ENCODE measurements at regions not wholly inside any gene's neighbourhood (a gene's known extent, or its start where the extent isn't known, plus 50 kb on each side); places are given as distances from the start of the nearest gene placed in this dataset.

DNA sequence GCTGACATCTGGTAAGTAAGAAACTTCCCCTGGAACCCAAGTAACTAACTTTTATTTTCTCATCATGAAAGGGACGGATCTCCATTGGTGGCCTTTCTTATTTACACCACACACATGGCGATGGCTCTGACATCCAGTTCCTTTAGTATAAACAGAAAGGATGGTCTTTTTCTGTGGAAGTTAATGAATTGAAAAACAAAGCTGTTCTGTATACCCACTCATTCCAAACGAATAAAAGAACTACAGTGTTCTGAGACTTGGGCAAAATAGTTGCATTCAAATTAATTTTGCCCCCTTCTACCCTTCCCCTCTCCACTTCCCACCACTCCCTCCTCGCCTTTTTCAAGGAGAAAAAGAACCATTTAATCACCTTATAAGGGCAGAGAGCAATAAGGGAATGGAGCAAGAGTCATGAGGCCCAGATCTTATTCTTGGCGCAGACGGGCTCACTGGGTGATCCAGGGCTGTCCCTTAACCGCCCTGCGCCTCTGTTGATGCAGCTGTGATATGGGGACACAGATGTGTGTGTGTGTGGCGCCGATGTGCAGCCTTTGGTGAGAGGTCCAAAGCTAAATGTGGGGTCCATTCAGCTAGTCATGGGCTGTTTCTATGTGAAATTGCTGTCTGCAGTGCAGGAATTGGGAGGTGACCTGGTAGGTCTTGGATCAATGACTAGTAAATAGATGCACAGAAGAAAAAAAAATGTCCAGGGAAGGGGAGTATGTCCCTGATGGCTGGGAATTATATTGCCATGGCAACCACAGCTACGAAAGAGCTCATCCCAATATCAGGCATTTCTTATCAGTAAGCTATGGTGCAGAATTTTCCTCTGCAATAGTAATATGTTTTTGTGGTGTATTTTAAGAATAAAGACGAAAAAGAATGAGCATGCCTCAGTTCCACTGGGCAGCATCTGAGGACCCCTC, 141.5 kb upstream of the ERCC6L2 start:
- no peak for DNase-seq (ENCODE audit: extremely low read depth, low read depth)

DNA sequence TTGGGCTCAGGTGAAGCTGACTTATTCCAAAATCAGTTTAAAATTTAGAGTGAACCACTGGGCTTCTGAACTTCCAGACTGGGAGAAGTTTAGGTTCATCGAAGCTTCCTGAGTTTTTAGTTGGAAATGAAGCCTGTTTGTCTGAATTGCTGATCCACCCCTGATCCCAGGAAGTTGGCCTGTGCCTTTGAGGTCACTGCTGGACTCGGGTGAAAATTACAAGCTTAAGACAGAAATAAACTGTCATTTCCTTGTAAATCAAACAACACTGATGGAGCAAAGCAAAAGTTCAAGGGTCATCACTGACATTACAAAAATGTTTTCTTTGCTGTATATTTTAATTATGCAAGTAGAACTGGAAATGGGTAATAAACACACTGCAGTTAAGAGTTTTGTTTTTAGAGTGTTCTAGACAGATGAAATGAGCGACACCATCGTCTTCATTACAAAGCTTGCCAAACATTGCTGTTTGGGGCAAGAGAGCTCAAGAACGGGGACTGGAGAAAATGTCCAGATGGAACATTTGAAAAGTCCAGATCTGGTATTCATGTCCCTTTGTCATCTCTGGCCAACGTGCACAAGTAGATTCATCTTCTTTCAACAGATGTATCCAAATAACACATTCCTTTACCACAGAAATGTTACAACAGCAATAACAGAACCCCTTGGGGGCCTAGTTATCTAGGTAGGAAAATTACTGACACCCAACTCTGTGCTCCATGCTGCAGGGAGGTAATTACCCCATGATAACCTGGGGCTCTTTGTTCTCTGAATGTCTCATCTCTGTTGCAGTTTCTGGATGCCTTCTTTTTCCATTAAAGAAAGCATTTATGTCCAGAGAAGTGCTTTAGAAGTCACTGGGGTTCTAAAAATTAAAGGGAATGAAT, 142.4 kb upstream of the ERCC6L2 start:
- no peak for DNase-seq (ENCODE audit: extremely low read depth, low read depth)

DNA sequence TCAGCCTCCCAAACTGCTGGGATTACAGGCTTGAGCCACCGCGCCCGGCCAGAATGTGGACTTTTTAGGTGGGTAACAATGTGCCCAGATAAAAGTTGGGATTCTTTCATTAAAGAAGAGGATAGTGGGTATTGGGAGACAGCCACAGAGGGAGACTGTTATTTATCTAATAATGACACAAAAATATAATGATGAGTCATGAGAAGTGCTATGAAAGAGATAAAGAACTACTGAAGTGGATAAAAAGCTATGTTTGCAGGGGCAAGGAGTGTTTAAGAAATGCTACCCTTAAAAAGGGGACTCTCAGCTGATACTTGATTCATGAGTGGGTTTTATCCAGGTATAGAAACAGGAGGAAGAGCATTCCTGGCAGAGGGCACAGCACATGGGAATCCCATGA, 143.6 kb upstream of the ERCC6L2 start:
- no peak for DNase-seq (ENCODE audit: extremely low read depth, low read depth)

DNA sequence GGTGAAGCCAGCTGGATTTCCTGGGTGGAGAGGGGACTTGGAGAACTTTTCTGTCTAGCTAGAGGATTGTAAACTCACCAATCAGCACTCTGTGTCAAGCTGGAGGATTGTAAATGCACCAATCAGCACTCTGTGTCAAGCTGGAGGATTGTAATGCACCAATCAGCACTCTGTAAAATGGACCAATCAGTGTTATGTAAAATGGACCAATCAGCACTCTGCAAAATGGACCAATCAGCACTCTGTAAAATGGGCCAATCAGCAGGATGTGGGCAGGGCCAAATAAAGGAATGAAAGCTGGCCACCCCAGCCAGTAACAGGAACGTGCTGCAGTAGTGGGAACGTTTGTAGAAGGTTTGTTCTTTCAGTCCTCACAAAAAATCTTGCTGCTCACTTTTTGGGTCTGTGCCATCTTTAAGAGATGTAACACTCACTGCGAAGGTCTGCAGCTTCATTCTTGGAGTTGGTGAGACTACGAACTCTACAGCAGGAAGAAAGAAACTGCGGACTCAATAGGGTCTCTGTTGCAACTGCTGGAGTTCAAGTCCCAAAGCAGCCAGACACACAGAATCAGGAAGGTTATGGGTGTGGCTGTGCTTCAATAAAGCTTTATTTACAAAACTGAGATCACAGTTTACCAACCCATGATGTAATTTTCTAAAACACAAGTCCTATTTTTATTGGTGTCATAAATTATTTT, 145.7 kb upstream of the ERCC6L2 start:
- DNase-seq (ENCODE audit: extremely low read depth, low read depth): no peak

DNA sequence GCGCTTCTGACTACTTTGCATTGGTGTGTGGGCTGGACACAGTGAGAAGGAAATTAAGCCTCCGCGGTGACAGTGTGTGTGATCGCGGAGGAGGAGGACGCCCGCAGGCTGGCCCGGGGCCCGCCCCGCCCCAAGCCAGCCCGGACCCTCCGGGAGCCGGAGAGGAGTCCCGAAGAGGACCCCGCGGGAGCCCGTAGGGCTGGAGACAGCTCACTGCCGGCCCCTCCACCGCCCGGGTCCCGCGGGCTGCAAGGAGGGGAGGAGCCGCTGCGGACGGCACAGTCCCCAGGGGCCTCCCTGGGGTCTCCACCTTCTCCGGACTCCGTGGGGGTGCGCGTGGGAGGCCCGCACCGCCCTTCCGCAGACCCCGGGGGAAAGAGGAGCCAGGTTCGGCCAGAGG, 146.4 kb upstream of the ERCC6L2 start:
- DNase-seq (ENCODE audit: extremely low read depth, low read depth): no peak

DNA sequence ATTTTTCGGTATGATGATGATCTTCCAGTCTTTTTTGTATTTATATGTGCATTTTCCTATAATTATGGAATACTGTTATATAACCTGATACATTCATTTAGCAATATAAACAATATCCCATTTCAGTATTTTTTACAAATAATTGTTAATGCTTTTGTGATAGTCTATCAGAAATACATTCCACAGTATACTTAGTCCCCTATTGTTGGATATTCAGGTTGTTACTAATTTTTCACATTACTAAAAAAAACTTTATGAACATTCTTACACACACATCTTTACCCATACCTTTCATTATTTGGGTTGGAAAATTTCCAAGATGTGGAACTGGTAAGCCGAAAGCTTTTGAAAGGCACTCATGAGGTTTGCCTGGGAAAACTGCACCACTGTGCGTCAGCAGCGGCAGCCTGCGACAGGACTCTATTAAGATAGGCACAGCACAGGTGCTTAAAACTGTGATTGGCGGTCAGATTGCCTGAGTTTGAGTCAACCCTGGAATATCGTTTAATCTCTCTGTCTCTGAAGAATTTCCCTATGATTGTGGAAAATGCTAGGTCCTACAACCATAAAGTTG, 147.5 kb upstream of the ERCC6L2 start:
- no peak for DNase-seq (ENCODE audit: extremely low read depth, low read depth)

DNA sequence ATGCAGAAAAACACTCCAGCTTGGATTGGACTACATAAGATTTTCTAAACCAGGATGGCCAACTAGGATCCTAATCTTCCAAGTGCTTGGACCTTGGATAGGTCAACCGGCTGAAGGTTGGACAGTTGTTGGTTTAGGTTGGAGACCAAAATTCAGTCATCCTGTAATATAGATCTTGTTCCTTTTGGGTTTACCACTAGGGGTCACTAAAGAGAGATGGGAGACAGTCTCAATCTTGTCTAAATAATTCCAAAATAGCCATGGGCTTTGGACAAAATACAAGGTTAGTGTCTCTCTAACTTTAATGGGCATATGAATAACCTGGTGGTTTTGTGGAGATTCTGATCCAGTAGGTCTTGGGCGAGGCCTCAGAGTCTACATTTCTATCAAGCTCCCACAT, 148.7 kb upstream of the ERCC6L2 start:
- DNase-seq (ENCODE audit: extremely low read depth, low read depth): peak; percentile 36

DNA sequence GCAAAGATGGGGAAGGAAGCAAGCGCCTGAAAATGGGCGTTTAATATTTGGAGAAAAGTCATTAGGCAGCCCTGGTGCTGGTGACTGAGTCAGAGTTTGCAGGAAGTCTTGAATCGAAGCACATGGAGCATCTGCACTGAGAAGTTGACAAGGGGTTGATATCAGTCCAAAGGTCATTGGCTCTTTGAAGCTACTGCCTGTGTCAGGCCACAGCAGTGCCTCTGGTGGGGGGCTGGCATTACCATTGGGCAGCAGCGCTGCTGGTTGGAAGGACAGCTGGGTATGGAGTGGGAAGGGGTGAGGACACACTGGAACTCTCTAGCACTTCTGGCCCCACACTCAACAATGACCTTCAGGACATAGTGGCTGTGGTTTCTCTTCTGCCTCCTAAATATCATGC, 150.4 kb upstream of the ERCC6L2 start:
- no peak for DNase-seq (ENCODE audit: extremely low read depth, low read depth)

DNA sequence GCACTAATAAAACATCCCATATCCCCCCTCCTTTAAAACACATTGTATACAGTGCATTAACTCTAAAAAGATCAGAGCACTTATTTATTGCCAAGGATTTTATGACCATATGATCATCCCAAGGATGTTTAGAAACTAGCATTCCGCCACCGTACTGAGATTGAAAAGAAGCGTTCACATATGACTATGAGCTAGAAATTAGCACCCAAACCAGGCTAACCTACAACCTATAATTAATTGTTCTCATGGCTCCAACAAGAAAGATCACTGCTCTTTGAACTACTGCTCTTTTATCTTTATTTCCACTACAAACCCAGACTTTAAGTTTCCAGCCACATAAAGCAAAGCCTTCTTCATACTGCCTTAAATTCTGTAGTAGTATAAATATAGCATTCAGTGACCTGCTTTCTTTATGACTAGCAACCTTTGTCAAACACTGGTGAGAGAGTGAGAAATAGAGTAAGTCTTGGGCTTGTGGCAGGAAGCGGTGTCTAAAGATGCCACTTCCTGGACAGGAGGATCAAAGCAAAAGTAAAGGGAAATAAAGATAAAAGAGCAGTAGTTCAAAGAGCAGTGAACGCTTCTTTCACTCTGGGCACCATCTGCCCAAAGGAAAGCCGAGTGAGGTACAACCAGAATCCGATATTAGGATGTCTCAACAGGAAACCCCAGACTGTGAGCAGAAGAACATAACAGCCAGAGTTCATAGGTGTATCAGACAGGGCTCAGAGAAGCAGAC, 151.1 kb upstream of the ERCC6L2 start:
- no peak for DNase-seq (ENCODE audit: extremely low read depth, low read depth)

DNA sequence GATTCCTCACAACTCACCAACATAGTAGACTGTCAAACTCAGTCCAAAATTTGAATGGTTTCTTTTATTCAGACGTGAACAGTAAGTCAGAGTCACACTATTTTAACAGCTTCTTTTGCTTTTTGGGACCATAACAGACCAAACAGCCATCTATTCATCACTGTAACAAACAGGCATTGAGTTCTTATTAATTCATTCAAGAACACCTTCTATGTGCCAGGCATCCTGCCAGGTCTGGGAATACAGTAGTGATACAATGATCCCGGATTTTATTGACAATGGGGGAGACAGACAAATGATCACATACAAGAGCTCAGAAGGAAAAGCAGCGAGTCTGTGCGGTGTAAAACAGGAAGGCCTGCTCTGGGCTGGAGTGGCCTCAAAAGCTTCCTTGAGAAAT, 153.3 kb upstream of the ERCC6L2 start:
- DNase-seq (ENCODE audit: extremely low read depth, low read depth): no peak

DNA sequence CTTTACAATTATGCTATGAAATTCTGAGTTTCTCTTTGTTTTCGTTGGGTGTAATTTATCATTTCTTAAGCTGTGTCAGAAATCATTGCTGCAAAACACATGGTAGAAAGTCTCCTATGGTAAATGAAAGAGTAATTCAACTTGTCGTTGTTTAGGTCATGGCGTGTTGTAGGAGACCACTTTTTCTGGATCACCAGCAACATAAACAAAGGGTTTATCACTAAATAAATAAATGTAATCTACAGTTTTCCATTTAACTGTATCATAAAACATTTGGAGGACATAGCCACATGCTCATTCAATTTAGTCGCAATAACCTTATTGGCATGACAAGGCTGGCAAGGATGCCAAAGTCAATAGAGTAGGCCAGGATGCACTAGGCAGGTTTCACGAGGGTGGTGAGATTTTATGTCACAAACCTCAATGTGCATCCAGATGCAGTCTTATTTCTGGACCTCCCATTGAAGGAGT, 154.4 kb upstream of the ERCC6L2 start:
- no peak for DNase-seq (ENCODE audit: extremely low read depth, low read depth)

DNA sequence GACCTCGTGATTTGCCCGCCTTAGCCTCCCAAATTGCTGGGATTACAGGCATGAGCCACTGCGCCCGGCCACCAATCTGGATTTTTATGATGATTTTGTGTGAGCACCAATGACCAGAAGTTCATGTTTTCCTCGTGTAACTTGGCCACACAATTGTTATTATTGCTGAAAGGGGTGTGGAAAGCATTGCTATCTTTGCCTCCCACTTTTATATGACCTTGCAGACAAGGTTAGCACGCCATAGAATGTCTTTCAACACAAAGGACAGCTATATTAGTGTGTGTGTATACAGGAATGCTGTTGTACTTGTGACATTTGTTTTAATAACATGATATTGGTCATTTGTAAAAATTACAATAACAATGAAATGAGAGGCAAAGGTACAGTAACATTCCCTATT, 155.0 kb upstream of the ERCC6L2 start:
- no peak for DNase-seq (ENCODE audit: extremely low read depth, low read depth)

DNA sequence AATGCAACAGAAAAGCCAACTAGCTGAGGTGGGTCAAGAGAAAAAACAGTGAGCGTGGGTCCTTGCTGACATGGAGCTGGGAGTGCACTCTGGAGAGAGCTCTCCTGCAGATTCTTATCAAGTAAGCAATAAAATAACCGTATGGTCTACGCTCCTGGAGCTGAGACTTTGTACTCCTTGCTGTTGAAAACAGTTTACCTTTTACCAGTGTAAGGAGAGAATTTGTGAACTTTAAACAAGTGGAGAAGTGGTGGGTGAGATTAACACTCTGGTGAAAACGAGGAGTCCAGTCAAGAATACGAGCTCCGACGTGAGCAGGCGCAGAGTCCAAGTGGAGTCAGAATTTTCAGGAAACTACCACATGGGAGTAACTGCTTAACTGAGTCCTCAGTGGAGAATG, 156.1 kb upstream of the ERCC6L2 start:
- DNase-seq (ENCODE audit: extremely low read depth, low read depth): no peak

DNA sequence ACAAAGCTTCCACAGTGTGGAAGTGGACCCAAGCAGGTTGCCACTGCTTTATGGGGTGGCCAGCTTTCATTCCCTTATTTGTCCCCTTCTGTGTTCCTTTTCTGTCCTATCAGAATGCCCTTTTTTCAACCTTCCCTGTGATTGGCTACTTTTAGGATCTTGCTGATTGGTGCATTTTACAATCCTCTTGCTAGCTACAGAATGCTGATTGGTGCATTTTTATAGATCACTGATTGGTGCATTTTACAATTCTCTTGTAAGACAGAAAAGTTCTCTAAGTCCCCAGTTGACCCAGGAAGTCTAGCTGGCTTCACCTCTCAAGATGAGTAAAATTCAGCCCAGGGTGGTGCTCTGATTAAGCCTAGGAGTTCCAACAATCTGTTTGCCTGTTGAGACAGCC, 157.2 kb upstream of the ERCC6L2 start:
- DNase-seq (ENCODE audit: extremely low read depth, low read depth): no peak

DNA sequence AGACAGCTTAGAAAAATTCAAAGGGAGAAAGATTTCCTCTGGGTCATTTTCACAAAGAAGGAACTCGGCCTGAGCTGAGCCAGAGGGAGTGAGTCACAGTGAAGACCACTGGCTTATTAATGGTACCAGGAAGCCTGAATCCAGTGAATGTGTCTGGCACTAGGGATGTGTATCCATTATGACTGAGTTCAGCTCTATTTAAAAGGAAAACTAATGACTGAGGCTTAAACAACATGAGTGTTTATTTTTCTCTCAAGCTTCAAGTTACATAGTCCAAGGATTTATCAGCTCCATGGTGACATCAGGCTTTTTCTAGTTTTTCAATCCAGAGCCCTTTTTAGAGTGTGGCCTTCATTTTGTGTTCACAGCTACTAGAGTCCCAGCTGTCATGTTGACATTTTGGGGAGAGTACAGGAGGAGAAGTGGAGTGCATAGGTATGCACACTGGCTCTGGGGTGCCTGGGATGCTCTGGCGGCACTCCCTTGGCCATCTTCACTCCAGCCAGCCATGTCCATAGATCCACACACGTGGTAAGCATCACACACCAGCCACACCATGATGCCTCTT, 159.5 kb upstream of the ERCC6L2 start:
- no peak for DNase-seq (ENCODE audit: extremely low read depth, low read depth)

DNA sequence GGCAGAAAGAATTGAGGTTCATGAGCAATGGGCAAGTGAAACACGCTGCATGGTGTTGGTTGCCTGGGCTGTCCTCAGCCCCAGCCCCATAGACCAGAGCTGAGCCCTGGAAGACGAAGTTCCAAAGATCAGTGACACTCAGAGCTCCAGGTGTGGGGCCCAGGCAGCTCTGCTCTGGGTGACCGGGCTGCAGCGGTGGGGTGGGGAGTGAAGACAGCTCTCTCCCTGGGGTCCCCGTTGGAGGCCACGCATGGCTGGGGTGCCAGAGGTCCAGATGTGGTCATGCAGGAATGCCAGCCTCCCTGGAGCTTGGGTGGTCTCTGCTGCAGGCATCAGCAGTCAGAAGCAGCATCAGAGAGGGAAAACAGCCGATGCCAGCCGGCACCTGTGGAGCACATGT, 165.0 kb upstream of the ERCC6L2 start:
- no peak for DNase-seq (ENCODE audit: extremely low read depth, low read depth)

DNA sequence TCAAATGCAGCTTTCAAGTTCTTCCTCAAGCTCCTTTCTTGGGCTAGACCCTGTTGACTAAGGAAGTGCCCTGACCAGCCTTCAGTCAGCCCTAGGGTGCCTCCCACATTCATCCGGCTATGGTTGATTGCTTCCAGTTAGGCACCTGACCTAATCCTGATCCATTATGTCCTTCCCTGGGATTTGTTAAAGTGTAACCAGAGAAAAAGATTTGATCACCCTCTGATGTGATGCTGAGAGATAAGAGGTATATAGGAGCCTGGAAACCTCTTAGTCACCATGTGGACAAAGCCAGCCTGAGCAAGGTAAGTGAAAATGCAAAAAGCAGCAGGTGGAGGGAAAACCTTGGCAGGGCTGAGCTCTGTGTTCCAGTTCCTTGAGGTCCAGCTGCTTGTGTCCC, 178.8 kb upstream of the ERCC6L2 start:
- no peak for DNase-seq (ENCODE audit: extremely low read depth, low read depth)

DNA sequence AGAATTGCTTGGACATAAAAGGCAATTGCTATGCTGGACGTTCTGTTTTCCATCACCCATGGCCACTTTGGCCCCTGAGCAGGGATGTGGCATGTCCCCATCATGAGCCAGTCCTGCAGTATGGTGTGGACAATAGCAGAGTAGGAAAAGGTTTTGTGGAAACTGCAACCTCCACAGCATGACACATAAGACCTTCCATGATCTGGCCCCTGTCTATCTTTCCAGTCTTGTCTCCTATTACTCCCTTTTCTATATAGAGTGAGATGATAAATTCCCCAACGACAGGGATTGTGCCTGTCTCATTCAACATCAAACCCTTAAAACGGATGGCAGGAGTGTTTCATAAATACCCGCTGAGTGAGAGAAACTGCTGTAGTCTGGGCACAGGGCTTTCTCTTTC, 174.7 kb upstream of the PTCH1 start:
- no peak for DNase-seq (ENCODE audit: extremely low read depth, low read depth)

DNA sequence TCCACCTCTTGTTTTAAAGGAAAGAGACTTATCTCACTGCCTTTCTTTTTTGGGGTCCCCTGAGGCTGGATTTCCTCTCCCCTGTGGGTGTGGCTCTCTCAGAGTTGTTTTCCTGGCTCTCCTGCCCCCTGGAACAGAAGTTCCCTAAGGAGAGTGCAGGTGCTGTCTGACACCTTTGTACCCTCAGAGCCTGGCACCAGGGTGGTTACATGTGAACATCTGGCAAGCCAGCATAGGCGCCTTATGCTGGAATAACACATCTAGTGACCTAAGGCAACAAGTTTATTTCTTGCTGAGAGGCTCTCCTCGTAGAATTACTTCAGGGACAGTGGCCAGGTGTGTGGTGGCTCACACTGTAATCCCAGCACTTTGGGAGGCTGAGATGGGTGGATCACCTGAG, 172.9 kb upstream of the PTCH1 start:
- DNase-seq (ENCODE audit: extremely low read depth, low read depth): no peak

DNA sequence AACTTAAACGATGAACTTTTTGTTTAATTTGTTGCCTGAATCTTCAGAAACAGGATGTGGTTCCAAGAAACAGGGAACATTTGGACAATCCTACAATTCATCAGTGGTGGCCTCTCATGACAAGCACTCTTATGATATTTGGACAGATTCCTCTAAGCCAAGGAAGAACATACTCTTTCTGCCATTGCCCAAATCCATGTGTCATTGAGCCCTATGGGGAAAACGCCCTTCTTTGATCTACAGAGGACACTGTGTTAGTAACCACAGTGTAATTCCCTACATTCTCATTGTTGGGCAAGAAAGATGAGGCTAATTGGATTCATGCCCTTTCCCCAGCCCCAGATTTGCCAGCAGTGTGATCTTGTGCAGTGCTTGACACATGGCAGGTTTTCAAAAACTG, 167.7 kb upstream of the PTCH1 start:
- DNase-seq (ENCODE audit: extremely low read depth, low read depth): no peak

Measured in NCI-H460 (cell line).